CD4-positive, alpha-beta T cell treated with Interleukin-17A for 1 hour (primary cell): ENCODE measurements at regions not wholly inside any gene's neighbourhood (a gene's known extent, or its start where the extent isn't known, plus 50 kb on each side); places are given as distances from the start of the nearest gene placed in this dataset.
"Not testable (repeated sequence)": the region's sequence is repeated elsewhere in the genome, so short reads cannot be mapped to it uniquely, and the experiment has no call there.

Source experiments
- DNase-seq: peaks from one replicate; pipeline ENCODE4 v3.0.0-alpha.2; 2020

DNA sequence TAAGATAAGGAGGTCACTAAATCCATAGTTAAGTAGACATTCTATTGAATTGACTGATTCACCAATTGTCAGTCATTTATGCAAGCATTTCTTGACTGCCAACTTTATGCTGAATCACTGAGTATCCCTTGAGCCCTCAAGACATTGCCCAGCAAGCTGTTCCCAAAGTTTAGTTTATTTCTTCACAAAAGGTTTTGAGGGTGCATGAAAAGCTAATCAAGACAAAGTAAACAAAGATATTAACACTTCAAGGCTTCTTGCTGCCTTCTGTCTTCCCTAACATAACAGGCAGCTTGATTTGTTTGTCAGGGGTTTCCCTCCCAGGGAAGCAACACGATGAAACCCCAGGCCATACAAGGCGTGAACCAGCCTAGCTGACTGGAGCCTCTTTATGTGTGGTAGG is 374.4 kb downstream of the SPRY2 start:
- no peak for DNase-seq

DNA sequence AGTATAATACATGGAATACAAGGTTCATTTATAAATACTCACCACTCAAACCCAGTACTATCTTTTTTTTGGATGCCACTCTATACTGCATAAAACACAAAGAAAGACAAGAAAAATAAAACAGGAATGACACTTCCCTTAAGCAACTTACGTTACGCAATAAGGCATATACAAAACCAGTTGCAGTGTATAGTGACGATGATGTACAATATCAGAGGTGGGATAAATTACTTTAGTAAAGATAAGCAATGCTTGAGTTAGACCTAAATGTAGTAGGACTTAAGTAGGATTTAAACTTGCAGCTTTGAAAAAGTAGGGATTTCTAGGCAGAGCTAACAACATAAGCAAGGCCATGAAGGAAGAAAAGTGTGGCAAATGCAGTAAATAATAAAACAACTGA is 374.9 kb downstream of the SPRY2 start:
- no peak for DNase-seq

DNA sequence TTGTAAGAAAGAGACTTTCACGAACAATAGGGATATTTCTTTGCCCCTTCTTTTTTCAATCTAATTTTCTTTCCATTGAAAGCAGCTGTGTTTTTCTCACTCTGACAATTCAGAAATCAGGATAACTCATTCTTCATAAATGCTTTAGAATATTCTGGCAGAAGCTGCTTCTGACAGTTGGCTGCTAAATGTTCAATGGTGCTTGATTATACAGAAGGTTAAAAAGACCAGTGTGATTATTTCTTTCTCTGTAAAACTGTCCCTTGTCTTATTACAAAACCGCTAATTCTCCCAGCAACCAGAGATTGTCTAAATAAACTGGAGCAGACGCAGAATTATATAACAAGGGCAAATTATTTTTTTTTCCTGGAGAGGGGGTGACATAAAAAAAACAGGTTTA is 394.4 kb downstream of the SPRY2 start:
- DNase-seq, result no peak

DNA sequence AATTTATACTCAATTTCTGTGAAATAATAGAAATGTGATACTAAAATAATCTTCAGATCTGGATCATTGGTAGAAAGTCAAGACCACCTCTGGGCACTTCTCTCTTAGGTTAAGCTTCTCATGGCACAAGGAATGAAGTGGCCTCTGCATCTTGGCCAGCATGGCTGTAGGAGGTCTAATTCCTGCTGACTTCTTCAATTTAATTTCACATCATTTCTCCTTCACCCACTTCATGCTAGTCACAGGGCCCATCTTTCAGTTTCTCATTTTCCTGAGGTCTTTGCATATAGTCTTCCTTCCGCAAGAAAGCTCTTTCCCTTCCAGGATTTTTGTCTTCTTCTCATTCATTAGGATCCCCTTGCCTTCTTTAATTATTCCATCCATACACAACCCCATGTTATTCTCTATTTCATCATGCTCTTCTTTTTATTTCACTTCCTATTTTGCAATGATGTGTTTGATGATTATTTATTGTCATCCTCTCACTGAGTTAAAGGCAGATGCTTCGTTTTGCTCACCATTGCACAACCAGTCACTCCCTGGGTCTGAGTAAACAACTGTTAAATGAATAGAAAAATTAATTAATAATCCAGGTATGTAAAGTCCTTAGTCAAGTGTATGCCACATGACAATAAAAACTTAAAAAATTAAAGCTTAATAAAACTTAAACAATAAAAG is 397.4 kb downstream of the SPRY2 start:
- no peak for DNase-seq

DNA sequence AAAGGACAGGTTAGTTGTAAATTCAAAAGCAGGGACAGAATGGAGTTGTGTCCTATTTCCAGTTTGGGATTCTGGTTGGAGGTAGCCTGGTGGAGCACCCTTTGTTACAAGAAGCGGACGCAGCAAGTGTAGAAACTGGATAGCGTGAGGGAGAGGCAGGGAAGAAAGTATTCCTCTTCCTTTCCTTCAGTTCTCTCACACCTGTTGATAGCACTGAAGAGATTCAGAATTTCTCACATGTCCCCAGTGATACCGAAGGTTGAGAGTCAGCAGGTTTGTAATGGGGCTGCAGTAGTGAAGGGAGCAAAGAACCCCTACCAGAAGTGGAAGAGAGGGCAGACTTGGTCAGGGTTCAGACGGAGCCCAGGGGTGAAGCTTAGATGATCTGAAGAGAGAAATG is 399.2 kb downstream of the SPRY2 start:
- no peak for DNase-seq

DNA sequence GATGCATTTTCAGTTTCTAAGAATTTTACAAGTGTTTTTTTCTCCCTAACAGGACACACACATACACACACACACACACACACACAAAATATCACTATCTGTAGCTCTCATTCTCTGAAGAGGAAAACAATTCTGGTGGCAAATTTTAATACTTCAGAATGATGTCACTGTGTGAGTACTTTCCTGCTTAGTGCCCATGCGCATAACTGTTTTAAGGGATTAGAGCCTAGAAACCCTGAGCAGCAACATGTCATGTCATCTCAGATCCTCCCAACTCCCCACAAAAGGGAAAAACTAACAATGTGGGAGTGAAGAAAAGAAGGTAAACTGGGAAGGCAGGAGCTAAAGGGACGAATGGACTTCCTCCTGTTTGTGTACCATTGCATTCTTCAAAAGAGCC is 401.2 kb downstream of the SPRY2 start:
- no peak for DNase-seq

DNA sequence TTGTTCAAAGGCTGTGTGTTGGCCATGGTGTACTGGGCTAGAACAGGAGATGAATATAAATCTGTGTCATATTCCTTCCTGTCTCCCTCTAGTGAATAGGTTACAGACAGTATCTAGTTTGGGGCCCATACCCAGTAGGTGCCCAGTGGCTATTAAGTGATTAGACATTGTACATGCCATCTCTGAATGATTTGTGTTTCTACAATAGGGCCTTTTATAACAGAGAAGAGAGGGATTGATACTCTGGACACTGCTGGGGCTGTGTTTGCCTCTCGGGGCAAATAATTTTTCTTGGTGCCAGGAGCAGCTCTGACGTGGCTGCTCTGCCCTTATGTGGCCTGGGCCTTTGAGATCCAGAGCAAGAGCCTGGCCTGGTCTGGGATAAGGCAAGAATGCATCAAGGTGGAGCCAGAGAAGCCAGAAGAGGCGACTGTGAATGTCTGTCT is 403.1 kb downstream of the SPRY2 start:
- DNase-seq, result no peak

DNA sequence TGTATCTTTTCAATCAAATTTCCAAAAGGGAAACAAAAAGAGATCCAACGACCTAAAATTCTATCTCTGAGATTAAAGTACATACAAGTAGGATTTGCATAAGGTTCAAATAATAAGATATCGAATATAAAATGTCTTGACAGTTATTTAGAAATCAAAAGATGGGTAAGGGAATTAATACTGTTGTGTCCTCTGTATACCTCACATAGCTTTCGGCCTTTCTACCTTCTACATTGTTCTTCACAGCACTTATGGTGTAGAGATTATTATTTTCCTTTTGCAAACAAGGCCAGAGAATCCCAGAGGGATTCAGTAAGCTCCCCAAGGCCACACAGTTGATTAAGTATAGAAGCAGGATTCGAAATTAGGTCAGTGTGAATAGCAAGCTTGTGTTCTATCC is 403.6 kb downstream of the SPRY2 start:
- no peak for DNase-seq

DNA sequence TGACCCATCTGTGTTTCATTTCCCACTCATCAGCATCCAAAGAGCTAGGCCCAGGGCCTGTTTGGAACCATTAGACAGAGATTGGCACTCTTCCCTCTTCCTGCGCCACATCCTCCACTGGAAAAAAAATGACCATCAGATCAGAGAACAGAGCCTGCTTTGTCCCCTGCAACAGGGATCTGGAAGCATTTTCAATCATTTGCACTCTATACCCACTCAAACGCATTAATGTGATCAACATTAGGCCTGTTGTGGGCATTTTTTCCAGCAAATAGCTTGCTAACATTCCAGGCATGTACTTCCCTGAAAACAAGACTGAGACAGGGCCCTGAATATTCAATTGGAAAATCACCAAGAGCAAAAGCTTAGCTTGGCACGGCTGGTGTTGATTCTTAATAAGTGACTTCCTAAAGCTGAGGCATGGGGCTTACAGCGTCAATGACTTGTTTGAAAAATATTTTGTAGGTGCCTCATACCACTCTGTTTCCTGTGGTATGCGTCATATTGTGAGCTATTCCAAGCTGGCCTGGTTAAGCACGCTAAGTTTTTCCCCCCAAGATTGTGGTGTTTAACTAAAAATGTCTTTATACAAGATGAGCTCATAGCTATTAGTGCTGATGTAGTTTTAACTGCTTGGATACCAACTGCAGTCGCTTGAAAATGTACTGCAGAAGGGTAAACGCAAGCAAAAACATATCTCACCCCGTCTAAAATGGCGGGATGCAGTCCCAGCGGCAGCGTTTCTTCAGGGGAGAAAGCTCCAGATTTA is 404.4 kb downstream of the SPRY2 start:
- DNase-seq, result no peak

DNA sequence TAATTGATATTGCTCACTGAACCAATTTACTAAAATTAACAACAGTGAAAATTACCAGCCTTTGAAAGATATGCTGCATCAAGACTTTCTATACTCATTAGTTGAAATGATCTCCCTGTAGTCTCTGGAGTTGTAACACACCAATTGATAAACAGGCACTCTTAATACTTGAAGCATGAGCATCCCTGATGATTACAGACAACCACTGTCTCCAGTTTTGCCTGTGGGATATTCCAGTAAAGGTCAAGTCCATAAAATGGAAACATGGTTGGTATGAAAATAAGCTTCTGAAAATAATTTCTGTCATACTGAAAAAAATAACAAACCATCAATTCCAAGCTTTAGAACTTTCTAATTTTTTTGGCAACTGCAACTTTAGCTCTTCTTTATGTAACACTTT is 405.8 kb downstream of the SPRY2 start:
- no peak for DNase-seq

DNA sequence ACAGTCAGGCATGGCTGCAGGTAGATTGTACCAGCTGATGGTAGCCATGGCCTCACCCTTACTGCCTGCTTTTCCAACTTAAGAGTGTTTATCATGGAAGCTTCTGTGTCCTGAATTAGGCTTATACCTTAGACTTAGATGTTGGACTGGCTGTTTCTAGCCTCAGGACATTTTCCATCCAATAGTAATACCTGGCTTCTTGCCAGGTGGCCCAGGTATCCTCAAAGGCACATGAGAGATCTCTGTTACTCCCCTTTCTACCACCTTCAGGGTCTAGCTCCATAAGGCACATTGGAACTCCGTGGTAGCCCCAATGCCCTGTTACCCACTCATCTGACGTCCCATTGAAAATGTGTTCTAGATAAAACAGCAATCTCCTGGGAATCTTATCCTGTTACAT is 407.5 kb downstream of the SPRY2 start:
- no peak for DNase-seq

DNA sequence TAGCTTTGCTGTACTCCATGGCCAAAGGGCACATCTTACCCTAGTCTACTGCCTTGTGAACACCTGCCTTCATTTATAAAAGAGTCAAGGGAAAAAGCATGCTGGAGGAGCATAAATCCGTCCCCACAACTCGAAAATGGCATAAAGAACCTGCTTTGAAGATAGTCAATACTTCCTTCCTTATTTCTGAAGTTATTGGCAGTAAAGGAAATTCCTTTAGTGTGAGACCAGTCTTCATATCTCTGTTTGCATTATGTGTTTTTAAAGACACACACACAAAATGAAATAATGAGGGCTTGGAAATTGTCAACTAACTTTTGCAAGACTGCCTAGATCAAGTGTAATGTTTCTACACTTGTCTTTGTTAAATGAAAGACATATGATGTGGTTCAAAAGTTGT is 408.4 kb downstream of the SPRY2 start:
- no peak for DNase-seq

DNA sequence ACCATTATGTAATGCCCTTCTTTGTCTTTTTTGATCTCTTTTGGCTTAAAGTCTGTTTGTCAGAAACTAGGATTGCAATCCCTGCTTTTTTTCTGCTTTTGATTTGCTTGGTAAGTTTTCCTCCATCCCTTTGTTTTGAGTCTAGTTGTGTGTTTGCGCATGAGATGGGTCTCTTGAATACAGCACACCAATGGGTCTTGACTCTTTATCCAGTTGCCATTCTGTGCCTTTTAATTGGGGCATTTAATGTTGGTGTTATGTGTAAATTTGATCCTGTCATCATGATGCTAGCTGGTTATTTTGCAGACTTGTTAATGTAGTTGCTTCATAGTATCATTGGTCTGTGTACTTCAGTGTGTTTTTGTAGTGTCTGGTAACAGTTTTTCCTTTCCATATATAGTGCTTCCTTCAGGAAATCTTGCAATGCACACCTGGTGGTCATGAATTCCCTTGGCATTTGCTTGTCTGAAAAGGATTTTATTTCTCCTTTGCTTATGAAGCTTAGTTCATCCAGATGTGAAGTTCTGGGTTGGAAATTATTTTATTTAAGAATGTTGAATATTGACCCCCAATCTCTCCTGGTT is 416.9 kb downstream of the SPRY2 start:
- DNase-seq, result not testable (repeated sequence)

DNA sequence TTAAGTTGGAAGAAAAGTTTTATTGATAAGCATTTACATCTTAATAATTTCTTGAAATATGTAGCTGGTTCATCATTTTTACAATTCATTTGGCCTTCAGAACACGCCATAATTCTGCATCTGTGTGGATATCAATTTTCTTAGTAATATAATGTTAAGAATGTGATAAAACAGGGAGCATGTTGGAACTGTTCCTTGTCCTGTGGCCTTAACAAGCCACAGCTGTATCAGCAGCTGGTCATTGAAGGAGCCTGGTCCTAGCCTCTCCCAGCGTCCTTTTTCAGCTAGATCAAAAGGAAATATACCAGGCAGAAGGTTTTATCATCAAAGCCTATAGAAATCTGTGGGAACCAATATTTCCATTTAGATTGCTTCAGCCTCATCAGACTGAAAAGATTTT is 421.8 kb downstream of the SPRY2 start:
- no peak for DNase-seq

DNA sequence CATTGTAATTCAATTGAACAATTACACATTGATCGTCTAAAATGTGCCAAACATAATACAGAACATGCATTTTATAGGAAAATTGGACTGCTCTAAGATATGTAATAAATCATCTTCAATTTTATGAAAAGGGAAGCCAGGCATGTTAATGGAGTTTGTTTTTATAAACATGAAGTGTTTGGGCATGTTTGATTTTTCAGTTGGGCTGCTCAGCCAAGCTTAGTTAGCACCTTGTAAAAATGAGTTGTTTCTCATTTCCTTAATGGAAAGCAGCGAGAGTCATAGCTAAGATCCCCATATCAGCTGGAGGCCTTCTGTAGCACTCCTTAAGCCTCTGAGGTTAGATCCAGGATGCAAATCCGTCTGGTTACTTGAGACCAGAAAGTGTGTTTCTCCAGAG is 422.3 kb downstream of the SPRY2 start:
- DNase-seq, result no peak

DNA sequence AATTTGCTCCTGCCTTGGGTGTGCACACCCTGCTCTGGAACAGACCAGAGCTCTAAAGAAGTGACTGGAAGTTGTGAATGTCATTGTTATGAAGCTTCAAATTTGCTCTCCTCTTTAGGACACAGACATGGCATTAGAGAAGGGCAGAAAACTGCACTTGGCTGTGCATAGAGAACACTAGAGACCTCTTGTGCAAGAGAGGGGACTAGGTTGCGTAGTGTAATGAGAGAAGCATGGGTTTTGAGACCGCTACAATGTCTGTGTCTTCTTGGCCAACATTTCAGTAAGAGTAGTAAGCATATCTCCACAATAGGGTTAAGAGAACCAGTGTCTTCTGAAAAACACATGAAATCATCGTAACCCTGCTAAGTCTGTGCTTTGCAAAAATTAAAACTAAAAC is 423.3 kb downstream of the SPRY2 start:
- no peak for DNase-seq

DNA sequence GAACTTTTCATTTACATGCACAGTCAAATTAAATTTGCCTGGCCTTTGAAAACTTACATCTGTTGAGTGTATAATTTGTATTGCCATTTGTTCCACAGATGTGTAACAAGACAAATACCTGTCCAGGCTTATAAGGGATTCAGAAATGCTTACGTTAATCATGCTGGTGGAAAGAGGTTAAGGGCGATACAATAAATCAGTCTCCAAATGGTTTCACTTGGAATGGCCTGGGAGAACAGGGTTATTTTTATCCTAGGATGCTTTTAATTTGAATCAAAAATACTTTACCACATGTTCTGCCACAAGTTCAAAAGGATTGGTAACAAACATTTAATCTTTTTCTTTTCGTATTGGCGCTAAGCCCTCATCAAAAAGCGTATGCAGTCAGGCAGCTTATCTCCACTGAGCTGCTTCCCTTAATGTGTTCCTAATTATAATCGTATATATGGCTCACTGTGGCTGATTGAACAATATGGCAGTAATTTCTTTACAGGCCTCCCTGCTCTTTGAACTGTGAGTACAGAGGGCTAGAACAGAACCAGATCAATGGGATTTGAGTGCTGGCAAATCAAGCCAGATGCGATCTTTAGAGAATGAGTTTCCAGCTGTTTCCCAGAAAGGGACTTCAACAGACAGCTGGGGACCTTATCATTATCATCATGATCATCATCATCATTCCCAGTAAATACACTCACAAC is 425.7 kb downstream of the SPRY2 start:
- DNase-seq, result no peak

DNA sequence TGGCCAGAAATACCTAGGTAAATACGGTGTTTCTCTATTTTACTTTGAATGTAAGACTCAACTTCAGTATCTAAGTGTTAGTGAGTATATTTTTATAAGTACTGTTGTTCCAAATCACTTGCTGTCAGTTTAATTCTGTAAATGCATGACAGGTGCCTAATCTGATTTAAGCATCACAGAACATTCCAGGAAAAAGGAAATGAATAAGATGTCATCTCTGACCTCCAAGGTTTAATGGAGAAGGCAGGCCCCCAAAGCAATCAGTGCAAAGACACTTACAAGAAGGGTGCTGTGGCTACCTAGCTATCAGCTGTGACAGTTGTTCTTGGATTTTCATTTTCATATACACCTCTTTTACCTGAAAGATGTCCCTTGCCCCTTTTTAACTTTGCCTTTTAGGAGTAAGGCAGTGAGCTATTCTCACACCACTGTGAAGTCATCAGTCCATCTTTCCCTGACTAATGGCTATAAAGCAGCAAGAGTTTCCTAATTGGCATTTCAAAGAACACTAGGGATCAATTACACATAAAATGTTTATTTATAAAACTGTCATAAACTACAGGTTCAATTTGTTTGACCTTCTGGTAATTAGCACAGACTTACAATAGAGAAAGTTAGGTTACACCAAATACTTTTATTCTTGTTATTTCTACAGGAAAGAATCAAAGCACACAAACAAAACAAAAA is 427.6 kb downstream of the SPRY2 start:
- DNase-seq, result no peak

DNA sequence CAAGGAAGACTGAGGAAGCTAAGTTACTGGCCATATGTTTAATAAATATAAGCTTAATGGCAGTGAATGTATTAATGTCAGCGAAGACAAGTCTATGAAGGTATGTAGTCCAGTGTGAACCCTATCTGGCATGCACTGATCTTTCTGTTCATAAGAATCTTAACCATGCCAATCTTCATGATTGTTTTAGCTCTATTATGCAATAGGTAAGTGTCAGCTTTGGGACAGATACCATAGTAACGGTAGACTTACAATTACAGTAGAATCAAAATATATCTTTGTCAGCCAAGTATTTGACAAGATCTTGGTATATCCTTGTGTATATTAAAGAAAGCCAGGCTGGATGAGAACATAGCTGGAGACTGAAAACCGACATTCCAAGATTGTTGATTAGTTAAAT is 428.5 kb downstream of the SPRY2 start:
- no peak for DNase-seq

DNA sequence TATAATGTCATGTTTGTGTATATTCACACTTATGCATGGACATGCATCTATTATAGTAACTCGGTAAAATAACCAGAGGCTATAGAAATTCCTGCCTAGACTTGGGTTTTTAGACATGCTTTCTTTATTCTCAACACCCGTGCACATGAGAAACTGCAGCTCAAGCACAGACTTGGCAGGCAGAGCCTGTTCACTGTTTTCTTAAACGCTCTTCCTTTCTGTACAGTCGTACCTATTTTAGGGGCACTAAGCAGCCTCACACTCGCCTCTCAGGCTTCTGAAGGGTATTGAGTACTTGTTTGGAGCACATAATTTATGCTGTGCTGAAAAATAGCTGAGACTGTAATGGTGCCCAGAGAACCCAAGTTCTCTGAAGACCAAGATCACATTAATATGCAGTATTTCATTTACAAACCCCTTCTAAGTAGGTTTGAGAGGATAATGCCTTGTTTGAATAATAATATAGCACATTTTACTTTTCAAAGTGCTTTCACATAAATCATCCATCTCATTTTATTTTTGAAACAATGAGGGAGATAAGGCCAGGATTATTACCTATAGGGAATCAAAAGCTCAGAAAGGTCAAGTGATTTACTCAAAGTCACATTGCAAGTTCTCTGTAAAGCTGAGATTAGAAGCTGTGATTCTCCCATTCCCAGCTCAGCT is 429.9 kb downstream of the SPRY2 start:
- DNase-seq, result no peak

DNA sequence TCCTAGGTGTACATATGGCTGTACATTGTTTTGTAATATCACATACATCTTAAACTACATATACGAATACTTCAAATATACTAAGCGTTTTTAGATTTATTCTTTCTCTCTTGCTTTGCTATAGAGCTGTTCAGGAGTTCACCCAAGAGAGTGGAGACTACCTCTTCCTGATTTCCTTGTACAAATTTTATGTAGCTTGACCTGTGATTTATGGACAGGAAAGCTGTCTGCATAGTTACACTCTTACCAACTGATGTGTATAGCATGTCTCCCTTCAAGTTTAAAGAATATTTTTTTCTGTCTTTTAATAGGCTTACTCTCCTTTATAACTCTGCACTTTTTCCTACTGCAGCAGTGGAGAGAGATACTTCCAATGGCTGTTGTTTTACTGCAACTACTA is 428.7 kb downstream of the NDFIP2 start:
- no peak for DNase-seq

DNA sequence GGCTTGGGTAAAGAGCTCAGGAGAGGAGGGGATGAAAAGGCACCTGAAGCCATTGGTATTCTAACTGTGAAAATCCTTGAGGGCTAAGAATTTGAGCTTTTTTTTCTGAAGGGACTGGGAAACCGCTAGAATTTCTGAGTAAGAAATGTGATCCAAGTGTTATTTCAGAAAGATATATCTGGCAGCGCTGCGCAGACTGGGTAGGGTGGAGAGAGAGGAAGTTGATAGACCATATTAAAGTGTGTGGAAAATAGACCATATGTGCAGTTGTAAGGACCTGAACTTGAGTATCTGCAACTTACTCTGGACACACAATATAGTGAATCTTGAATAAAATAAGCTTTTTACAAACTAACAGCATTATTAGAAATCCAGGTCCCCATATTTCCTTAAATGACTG is 427.4 kb downstream of the NDFIP2 start:
- DNase-seq, result no peak

DNA sequence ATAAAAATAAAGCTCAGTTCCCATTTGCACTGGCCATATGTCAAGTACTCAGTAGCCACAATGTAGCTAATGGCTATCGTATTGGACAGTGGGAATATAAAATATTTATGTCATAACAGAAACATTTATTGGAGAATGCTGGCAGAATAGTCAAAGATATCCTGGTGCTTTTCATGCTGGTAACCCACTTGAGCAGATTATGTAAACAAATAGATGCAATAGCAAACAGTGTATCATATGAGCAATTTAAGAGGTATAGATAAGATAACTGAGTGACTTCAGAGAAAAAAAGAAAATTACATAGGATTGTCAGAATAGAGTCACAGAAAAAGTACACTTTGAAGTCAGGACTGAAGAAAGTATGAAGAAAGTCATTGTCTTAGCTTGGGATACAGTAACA is 426.6 kb downstream of the NDFIP2 start:
- no peak for DNase-seq
